ENCODE measurements at regions not wholly inside any gene's neighbourhood (a gene's known extent, or its start where the extent isn't known, plus 50 kb on each side); places are given as distances from the start of the nearest gene placed in this dataset.

GRCh38 chr17:43332230-43332629, 66.6 kb upstream of the ARL4D start:
- TF ChIP-seq, protein P1, sequence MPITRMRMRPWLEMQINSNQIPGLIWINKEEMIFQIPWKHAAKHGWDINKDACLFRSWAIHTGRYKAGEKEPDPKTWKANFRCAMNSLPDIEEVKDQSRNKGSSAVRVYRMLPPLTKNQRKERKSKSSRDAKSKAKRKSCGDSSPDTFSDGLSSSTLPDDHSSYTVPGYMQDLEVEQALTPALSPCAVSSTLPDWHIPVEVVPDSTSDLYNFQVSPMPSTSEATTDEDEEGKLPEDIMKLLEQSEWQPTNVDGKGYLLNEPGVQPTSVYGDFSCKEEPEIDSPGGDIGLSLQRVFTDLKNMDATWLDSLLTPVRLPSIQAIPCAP (CRISPR knock-in tag; IDR thresholded peaks at IDR 0.05): no peak
- no peak for TF ChIP-seq MAX (CRISPR knock-in tag; IDR thresholded peaks at IDR 0.05)
- TF ChIP-seq FOXP4 (CRISPR knock-in tag; IDR thresholded peaks at IDR 0.05): no peak
- no peak for TF ChIP-seq AFF4 (CRISPR knock-in tag; IDR thresholded peaks at IDR 0.05; ENCODE audit: borderline replicate concordance)
- TF ChIP-seq EMX1 (CRISPR knock-in tag; IDR thresholded peaks at IDR 0.05): no peak
- no peak for TF ChIP-seq E2F1 (CRISPR knock-in tag; IDR thresholded peaks at IDR 0.05)
- no peak for TF ChIP-seq NR1H2 (CRISPR knock-in tag; IDR thresholded peaks at IDR 0.05)
- TF ChIP-seq, protein P2, sequence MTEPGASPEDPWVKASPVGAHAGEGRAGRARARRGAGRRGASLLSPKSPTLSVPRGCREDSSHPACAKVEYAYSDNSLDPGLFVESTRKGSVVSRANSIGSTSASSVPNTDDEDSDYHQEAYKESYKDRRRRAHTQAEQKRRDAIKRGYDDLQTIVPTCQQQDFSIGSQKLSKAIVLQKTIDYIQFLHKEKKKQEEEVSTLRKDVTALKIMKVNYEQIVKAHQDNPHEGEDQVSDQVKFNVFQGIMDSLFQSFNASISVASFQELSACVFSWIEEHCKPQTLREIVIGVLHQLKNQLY (CRISPR knock-in tag; IDR thresholded peaks at IDR 0.05): no peak
- no peak for TF ChIP-seq TP53 (CRISPR knock-in tag; IDR thresholded peaks at IDR 0.05)
- TF ChIP-seq, protein P3, sequence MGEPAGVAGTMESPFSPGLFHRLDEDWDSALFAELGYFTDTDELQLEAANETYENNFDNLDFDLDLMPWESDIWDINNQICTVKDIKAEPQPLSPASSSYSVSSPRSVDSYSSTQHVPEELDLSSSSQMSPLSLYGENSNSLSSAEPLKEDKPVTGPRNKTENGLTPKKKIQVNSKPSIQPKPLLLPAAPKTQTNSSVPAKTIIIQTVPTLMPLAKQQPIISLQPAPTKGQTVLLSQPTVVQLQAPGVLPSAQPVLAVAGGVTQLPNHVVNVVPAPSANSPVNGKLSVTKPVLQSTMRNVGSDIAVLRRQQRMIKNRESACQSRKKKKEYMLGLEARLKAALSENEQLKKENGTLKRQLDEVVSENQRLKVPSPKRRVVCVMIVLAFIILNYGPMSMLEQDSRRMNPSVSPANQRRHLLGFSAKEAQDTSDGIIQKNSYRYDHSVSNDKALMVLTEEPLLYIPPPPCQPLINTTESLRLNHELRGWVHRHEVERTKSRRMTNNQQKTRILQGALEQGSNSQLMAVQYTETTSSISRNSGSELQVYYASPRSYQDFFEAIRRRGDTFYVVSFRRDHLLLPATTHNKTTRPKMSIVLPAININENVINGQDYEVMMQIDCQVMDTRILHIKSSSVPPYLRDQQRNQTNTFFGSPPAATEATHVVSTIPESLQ (CRISPR knock-in tag; IDR thresholded peaks at IDR 0.05): no peak
- no peak for TF ChIP-seq TCF7 (CRISPR knock-in tag; IDR thresholded peaks at IDR 0.05; ENCODE audit: low read depth)
- no peak for TF ChIP-seq ETV6 (CRISPR knock-in tag; IDR thresholded peaks at IDR 0.05)
- no peak for TF ChIP-seq ZNF121 (CRISPR knock-in tag; IDR thresholded peaks at IDR 0.05)
- no peak for TF ChIP-seq ELF4 (CRISPR knock-in tag; IDR thresholded peaks at IDR 0.05; ENCODE audit: low read depth)
- no peak for TF ChIP-seq HMGXB4 (CRISPR knock-in tag; IDR thresholded peaks at IDR 0.05)
- TF ChIP-seq NFYB (CRISPR knock-in tag; conservative IDR thresholded peaks at IDR 0.05; ENCODE audit: low read depth): no peak
- TF ChIP-seq ZNF219 (CRISPR knock-in tag; IDR thresholded peaks at IDR 0.05; ENCODE audit: borderline replicate concordance): no peak
- DNase-seq (ENCODE audit: low spot score) (no peak), ATAC-seq (no peak)
- ChIA-PET POLR2A (interaction anchor here (0.7 to 1.1 kb wide), 2 partner anchors 29 to 140 kb away, joined by 3 read pairs; no protein-coding TSS in a partner anchor), CTCF (interaction anchor here (1.2 kb wide), 1 partner anchor 56 kb away, joined by 7 read pairs; no protein-coding TSS in a partner anchor)
- Mint-ChIP-seq H3K9me3 (no peaks in the 10 kb centered on the region), H3K36me3 (no peaks in the 10 kb centered on the region), H3K27ac (peak overlapping the region; percentile 69; the same call in 1 of the 2 replicates), H3K27me3 (ENCODE audit: low read depth) (no peaks in the 10 kb centered on the region), H3K4me1 (peaks cover 16% of the 10 kb centered on the region), H3K4me3 (no peak overlapping the region)
